HL-60/S4 treated with retinoic acid at 250 ng/mL for 4 days and 3 days (cell line): ENCODE measurements at regions not wholly inside any gene's neighbourhood (a gene's known extent, or its start where the extent isn't known, plus 50 kb on each side); places are given as distances from the start of the nearest gene placed in this dataset.

Source experiments
- in situ Hi-C: fragments of 300-500 bp; cut with MboI; formaldehyde crosslinking; loops from 2 replicates; pipeline ENCODE4 v1.7.0; 2022; ENCODE audit warnings: low sequenced_read_pairs

- in situ Hi-C loops: no loop called here
Observed at GRCh38 chr2:82314836-82315472, 2010.4 kb upstream of the LRRTM1 start.

- in situ Hi-C loops: no loop called here
Observed at GRCh38 chr2:82307511-82307910, 2003.0 kb upstream of the LRRTM1 start.

GRCh38 chr2:82301506-82301905 lies 1997.0 kb upstream of the LRRTM1 start:
- in situ Hi-C loops: no loop called here

- in situ Hi-C loops: no loop called here
Observed at GRCh38 chr2:82289446-82289845, 1984.9 kb upstream of the LRRTM1 start.

- in situ Hi-C loops: no loop called here
Observed at GRCh38 chr2:82283075-82283474, 1978.5 kb upstream of the LRRTM1 start.

- in situ Hi-C loops: no loop called here
Observed at GRCh38 chr2:82282111-82282882, 1977.7 kb upstream of the LRRTM1 start.

- in situ Hi-C loops: no loop called here
Observed at GRCh38 chr2:82279367-82279766, 1974.8 kb upstream of the LRRTM1 start.

- in situ Hi-C loops: no loop called here
Observed at GRCh38 chr2:82278416-82278815, 1973.9 kb upstream of the LRRTM1 start.

GRCh38 chr2:82275599-82275998 lies 1971.0 kb upstream of the LRRTM1 start:
- in situ Hi-C loops: no loop called here

GRCh38 chr2:82268446-82268845 lies 1963.9 kb upstream of the LRRTM1 start:
- in situ Hi-C loops: no loop called here

GRCh38 chr2:82260521-82260920 lies 1956.0 kb upstream of the LRRTM1 start:
- in situ Hi-C loops: no loop called here

GRCh38 chr2:82259551-82259950 lies 1955.0 kb upstream of the LRRTM1 start:
- in situ Hi-C loops: no loop called here

GRCh38 chr2:82257796-82258555 lies 1953.4 kb upstream of the LRRTM1 start:
- in situ Hi-C loops: no loop called here

GRCh38 chr2:82256983-82257632 lies 1952.6 kb upstream of the LRRTM1 start:
- in situ Hi-C loops: no loop called here

- in situ Hi-C loops: no loop called here
Observed at GRCh38 chr2:82256288-82256687, 1951.7 kb upstream of the LRRTM1 start.

- in situ Hi-C loops: no loop called here
Observed at GRCh38 chr2:82254728-82255127, 1950.2 kb upstream of the LRRTM1 start.

- in situ Hi-C loops: no loop called here
Observed at GRCh38 chr2:82246220-82246775, 1941.7 kb upstream of the LRRTM1 start.

GRCh38 chr2:82239176-82239575 lies 1934.6 kb upstream of the LRRTM1 start:
- in situ Hi-C loops: no loop called here

- in situ Hi-C loops: no loop called here
Observed at GRCh38 chr2:82237994-82238662, 1933.6 kb upstream of the LRRTM1 start.

- in situ Hi-C loops: no loop called here
Observed at GRCh38 chr2:82234283-82234874, 1929.8 kb upstream of the LRRTM1 start.
